ENCODE measurements at regions not wholly inside any gene's neighbourhood (a gene's known extent, or its start where the extent isn't known, plus 50 kb on each side); places are given as distances from the start of the nearest gene placed in this dataset.

GRCh38 chr16:8346294-8346693, 244.0 kb downstream of the TMEM114 start:
- no peak overlapping the region for H3K27ac Mint-ChIP-seq
- no peak for DNase-seq (ENCODE audit: extremely low spot score, unreplicated experiment)
- no peaks in the 10 kb centered on the region for H3K4me1 Mint-ChIP-seq (ENCODE audit: unreplicated experiment)
- H3K4me3 Mint-ChIP-seq, result no peak overlapping the region
- H3K9me3 Mint-ChIP-seq, result peaks cover 4% of the 10 kb centered on the region
- H3K27me3 Mint-ChIP-seq, result peaks cover 13% of the 10 kb centered on the region
- H3K36me3 Mint-ChIP-seq, result no peaks in the 10 kb centered on the region
- no peak for TF ChIP-seq CTCF (conservative IDR thresholded peaks at IDR 0.05)

- Mint-ChIP-seq H3K36me3 (no peaks in the 10 kb centered on the region), H3K4me1 (ENCODE audit: unreplicated experiment) (no peaks in the 10 kb centered on the region), H3K27me3 (peaks cover 16% of the 10 kb centered on the region), H3K4me3 (no peak overlapping the region), H3K27ac (peak overlapping the region; percentile 61), H3K9me3 (peaks cover 4% of the 10 kb centered on the region)
- DNase-seq (ENCODE audit: extremely low spot score, unreplicated experiment), result no peak
- TF ChIP-seq CTCF (conservative IDR thresholded peaks at IDR 0.05), result no peak
Observed at GRCh38 chr16:8342276-8342675, 248.0 kb downstream of the TMEM114 start.

DNA sequence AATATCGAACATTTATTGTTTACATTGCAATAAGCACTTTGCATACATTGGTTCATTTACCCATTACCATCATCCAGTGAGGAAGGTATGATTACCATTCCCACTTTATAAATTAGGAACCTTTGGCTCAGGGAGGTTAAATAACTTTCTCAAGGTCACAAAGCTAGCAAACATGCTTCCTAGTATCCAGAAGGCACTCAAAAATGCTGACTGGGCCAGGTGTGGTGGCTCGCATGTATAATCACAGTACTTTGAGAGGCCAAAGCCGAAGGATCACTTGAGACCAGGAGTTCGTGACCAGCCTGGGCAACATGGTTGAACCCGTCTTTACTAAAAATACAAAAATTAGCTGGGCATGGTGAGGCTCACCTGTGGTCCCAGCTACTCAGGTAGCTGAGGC, 259.6 kb downstream of the TMEM114 start:
- Mint-ChIP-seq H3K4me3 (no peak overlapping the region), H3K9me3 (no peaks in the 10 kb centered on the region), H3K36me3 (no peaks in the 10 kb centered on the region), H3K27ac (no peak overlapping the region), H3K27me3 (peaks cover 8% of the 10 kb centered on the region), H3K4me1 (ENCODE audit: unreplicated experiment) (no peaks in the 10 kb centered on the region)
- no peak for TF ChIP-seq CTCF (conservative IDR thresholded peaks at IDR 0.05)
- DNase-seq (ENCODE audit: extremely low spot score, unreplicated experiment), result no peak

- Mint-ChIP-seq H3K9me3 (no peaks in the 10 kb centered on the region), H3K4me3 (no peak overlapping the region), H3K27ac (no peak overlapping the region), H3K36me3 (no peaks in the 10 kb centered on the region), H3K4me1 (ENCODE audit: unreplicated experiment) (no peaks in the 10 kb centered on the region), H3K27me3 (peaks cover 7% of the 10 kb centered on the region)
- TF ChIP-seq CTCF (conservative IDR thresholded peaks at IDR 0.05), result no peak
- DNase-seq (ENCODE audit: extremely low spot score, unreplicated experiment), result no peak
Observed at GRCh38 chr16:8326232-8326631, 264.1 kb downstream of the TMEM114 start.

GRCh38 chr16:8323153-8323552, 267.2 kb downstream of the TMEM114 start:
- no peak for TF ChIP-seq CTCF (conservative IDR thresholded peaks at IDR 0.05)
- no peak overlapping the region for H3K4me3 Mint-ChIP-seq
- DNase-seq (ENCODE audit: extremely low spot score, unreplicated experiment), result no peak
- no peak overlapping the region for H3K27ac Mint-ChIP-seq
- H3K36me3 Mint-ChIP-seq, result no peaks in the 10 kb centered on the region
- no peaks in the 10 kb centered on the region for H3K4me1 Mint-ChIP-seq (ENCODE audit: unreplicated experiment)
- peaks cover 7% of the 10 kb centered on the region for H3K27me3 Mint-ChIP-seq
- H3K9me3 Mint-ChIP-seq, result no peaks in the 10 kb centered on the region

DNA sequence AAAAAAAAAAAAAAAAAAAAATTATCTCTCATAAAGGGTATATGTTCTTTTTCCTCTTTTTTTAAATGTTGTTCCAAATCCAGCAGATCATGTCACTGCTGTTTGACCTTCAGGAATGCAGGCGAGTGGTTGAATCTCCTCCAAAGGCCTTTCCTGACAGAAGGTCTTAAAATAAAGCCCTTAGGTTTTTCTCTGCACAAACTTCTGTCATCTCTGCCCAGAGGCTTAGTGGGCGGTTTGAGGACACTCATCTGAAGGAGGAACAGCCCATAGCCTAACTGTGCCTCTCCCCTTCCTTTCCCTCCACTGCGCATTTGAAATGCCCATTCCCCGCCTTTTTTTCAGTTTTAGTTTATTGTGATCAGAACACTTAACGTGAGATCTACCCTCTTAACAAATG, 270.2 kb downstream of the TMEM114 start:
- Mint-ChIP-seq H3K27me3 (peaks cover 3% of the 10 kb centered on the region), H3K4me1 (ENCODE audit: unreplicated experiment) (no peaks in the 10 kb centered on the region), H3K9me3 (no peaks in the 10 kb centered on the region), H3K4me3 (no peak overlapping the region), H3K36me3 (no peaks in the 10 kb centered on the region), H3K27ac (no peak overlapping the region)
- no peak for DNase-seq (ENCODE audit: extremely low spot score, unreplicated experiment)
- TF ChIP-seq CTCF (conservative IDR thresholded peaks at IDR 0.05), result no peak
